Testis (tissue), 2 donors: ENCODE measurements at regions not wholly inside any gene's neighbourhood (a gene's known extent, or its start where the extent isn't known, plus 50 kb on each side); places are given as distances from the start of the nearest gene placed in this dataset.

Experiments used
- POLR2A ChIP-seq: fragments of 450-650 bp; IDR thresholded peaks from one replicate; pipeline ENCODE4 v1.6.1; 2017; ENCODE audit warnings: antibody characterized with exemption, mild to moderate bottlenecking, moderate library complexity
- TF ChIP-seq, protein P1 (sequence below), 3 experiments: fragments of 450-650 bp in 2 of 3; fragments of 200-600 bp in 1 of 3; sonication (generic) in 1 of 3; IDR thresholded peaks; one replicate each; pipeline ENCODE4 v1.5.1; 2016 to 2019; ENCODE audit warnings: antibody characterized with exemption in 3 of 3, mild to moderate bottlenecking in 2 of 3, moderate library complexity in 1 of 3

DNA sequence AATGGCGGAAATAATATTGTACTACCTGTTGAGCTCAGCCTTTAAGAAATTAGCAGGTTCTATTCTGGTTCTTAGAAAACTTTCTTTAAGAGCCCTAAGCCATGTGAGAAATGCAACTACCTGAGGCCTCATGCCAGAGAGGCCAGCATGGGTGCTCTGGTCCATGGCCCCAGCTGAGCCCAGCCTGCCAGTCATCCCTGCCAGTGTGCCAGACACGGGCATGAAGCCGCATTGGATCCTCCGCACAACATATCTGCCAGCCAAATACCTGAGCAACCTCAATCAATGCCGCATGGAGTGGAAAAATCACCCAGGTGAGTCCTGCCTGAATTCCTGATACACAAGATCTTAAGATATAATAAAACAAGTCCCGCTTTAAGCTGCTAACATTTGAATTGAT is 91.8 kb downstream of the C21orf91 start:
- no peak for TF ChIP-seq POLR2A
- TF ChIP-seq, protein P1, sequence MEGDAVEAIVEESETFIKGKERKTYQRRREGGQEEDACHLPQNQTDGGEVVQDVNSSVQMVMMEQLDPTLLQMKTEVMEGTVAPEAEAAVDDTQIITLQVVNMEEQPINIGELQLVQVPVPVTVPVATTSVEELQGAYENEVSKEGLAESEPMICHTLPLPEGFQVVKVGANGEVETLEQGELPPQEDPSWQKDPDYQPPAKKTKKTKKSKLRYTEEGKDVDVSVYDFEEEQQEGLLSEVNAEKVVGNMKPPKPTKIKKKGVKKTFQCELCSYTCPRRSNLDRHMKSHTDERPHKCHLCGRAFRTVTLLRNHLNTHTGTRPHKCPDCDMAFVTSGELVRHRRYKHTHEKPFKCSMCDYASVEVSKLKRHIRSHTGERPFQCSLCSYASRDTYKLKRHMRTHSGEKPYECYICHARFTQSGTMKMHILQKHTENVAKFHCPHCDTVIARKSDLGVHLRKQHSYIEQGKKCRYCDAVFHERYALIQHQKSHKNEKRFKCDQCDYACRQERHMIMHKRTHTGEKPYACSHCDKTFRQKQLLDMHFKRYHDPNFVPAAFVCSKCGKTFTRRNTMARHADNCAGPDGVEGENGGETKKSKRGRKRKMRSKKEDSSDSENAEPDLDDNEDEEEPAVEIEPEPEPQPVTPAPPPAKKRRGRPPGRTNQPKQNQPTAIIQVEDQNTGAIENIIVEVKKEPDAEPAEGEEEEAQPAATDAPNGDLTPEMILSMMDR (IDR thresholded peaks at IDR 0.05): no peak
